Thyroid gland (tissue), 4 donors: ENCODE measurements at regions not wholly inside any gene's neighbourhood (a gene's known extent, or its start where the extent isn't known, plus 50 kb on each side); places are given as distances from the start of the nearest gene placed in this dataset.

ENCODE experiments used
- CTCF ChIP-seq, 6 experiments: fragments of 200-600 bp in 3 of 6; fragments of 450-650 bp in 3 of 6; sonication (generic) in 3 of 6; IDR thresholded peaks; one replicate each; pipeline ENCODE4 v1.5.1; 2016 to 2019; ENCODE audit warnings: antibody characterized with exemption in 6 of 6, mild to moderate bottlenecking in 2 of 6, inconsistent platforms in 1 of 6, moderate library complexity in 1 of 6
- POLR2A ChIP-seq, 2 donors: fragments of 450-650 bp; IDR thresholded peaks; one replicate each; pipeline ENCODE4 v1.6.1; 2017; ENCODE audit warnings: antibody characterized with exemption in 2 of 2, mild to moderate bottlenecking in 2 of 2, moderate library complexity in 1 of 2

DNA sequence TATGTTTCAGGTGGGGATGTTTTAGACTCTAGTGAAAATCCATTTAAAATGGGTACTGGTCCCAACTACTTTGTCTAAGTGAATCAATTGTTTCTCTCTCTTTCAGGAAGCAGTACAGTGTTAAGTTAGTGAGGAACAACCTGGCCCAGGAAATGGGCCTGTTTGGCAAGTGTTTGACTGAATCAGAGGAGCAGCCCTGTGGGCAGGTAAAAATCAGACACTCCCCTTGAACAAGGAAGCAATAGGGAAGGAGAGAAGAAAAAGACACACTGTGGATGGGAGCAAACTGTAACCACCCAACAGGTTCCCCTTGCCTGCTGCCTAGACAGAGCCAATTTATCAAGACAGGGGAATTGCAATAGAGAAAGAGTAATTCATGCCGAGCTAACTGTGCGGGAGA, 245.7 kb downstream of the C11orf87 start:
- TF ChIP-seq CTCF (IDR thresholded peaks at IDR 0.05) (no peak), POLR2A (IDR thresholded peaks at IDR 0.05) (no peak)
